ENCODE measurements at regions not wholly inside any gene's neighbourhood (a gene's known extent, or its start where the extent isn't known, plus 50 kb on each side); places are given as distances from the start of the nearest gene placed in this dataset.

DNA sequence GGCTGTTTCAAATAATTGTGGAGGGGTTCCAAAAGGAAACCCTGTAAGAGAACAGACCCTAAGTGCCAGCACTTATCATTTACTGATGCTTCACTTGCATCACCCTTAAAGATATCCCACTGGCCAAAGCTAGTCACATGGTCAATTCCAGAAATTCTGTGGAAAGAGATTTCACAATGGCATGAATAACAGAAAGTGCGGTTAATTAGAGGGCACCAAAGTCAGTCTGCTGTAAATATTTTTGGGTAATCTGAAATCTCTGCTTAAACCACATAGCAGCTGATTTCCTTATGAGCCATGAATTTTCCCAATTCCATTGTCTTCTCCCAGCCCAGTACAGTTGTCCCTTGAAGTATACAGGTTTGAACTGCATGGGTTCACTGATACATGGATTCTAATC is 346.1 kb downstream of the SI start:
- Histone ChIP-seq H3K36me3 (ENCODE audit: control insufficient read depth in 2 of 2, extremely low read depth in 1 of 2, insufficient read depth in 2 of 2, low read length in 2 of 2) (no peaks in the 10 kb centered on the region), H3K27ac (ENCODE audit: insufficient read depth, low read depth, low read length) (no peak overlapping the region), H3K4me3 (replicated peaks in 1 of 3; ENCODE audit: insufficient read depth in 1 of 3, low read depth in 1 of 3, low read length in 3 of 3) (no peak overlapping the region), H3K79me2 (ENCODE audit: control insufficient read depth, insufficient read depth, low read length) (no peaks in the 10 kb centered on the region), H4K20me1 (replicated peaks; ENCODE audit: control insufficient read depth, extremely low read depth, insufficient read depth, low read length) (no peaks in the 10 kb centered on the region), H3K9me1 (replicated peaks; ENCODE audit: control insufficient read depth, extremely low read depth, insufficient read depth, low read length) (no peaks in the 10 kb centered on the region), H2AFZ (ENCODE audit: low read depth, low read length) (no peak overlapping the region), H3K4me2 (ENCODE audit: insufficient read depth, low read length) (no peak overlapping the region), H3K9me3 (replicated peaks; ENCODE audit: control insufficient read depth, insufficient read depth, low read length) (no peaks in the 10 kb centered on the region), H3K4me1 (ENCODE audit: control insufficient read depth, extremely low read depth, insufficient read depth, low read length) (no peaks in the 10 kb centered on the region), H3K9ac (replicated peaks; ENCODE audit: extremely low read depth, insufficient read depth, low read length) (no peak overlapping the region), H3K27me3 (ENCODE audit: control insufficient read depth in 2 of 2, insufficient read depth in 2 of 2, low read length in 2 of 2) (no peaks in the 10 kb centered on the region)
- DNase-seq (ENCODE audit: low read depth, low spot score) (no peak), FAIRE-seq (no peak)
- intact Hi-C loops (cut with micrococcal nuclease) (no loop called here), dilution Hi-C loops (cut with MboI; ENCODE audit: extremely low pct_ligation_motif_present, low sequenced_read_pairs) (no loop called here)
- POLR2A ChIA-PET, result no interaction called here
- CTCF ChIA-PET, result no interaction called here
- BruUV-seq (replicated peaks), result no TSS peak
- TF ChIP-seq FOS (IDR thresholded peaks at IDR 0.05; ENCODE audit: borderline replicate concordance, insufficient read depth, low read length) (no peak), EZH2 (IDR thresholded peaks at IDR 0.05; ENCODE audit: borderline replicate concordance, low read depth, low read length, severe bottlenecking) (no peak), MYC (IDR thresholded peaks at IDR 0.05; ENCODE audit: low read depth, low read length) (no peak), POLR2AphosphoS5 (IDR thresholded peaks at IDR 0.05; ENCODE audit: insufficient read depth, low read depth, low read length) (no peak), POLR2A (IDR thresholded peaks at IDR 0.05; ENCODE audit: low read depth, low read length) (no peak), JUN (IDR thresholded peaks at IDR 0.05; ENCODE audit: borderline replicate concordance, insufficient read depth, insufficient read length, low read depth) (no peak), GATA2 (IDR thresholded peaks at IDR 0.05; ENCODE audit: insufficient read depth, insufficient read length, low read depth, low read length) (no peak)
- TF ChIP-seq, protein P1, sequence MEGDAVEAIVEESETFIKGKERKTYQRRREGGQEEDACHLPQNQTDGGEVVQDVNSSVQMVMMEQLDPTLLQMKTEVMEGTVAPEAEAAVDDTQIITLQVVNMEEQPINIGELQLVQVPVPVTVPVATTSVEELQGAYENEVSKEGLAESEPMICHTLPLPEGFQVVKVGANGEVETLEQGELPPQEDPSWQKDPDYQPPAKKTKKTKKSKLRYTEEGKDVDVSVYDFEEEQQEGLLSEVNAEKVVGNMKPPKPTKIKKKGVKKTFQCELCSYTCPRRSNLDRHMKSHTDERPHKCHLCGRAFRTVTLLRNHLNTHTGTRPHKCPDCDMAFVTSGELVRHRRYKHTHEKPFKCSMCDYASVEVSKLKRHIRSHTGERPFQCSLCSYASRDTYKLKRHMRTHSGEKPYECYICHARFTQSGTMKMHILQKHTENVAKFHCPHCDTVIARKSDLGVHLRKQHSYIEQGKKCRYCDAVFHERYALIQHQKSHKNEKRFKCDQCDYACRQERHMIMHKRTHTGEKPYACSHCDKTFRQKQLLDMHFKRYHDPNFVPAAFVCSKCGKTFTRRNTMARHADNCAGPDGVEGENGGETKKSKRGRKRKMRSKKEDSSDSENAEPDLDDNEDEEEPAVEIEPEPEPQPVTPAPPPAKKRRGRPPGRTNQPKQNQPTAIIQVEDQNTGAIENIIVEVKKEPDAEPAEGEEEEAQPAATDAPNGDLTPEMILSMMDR (IDR thresholded peaks at IDR 0.05; ENCODE audit: extremely low read depth in 1 of 2, insufficient read depth in 1 of 2, low read depth in 1 of 2, low read length in 2 of 2), result no peak
- TF ChIP-seq, protein P2, sequence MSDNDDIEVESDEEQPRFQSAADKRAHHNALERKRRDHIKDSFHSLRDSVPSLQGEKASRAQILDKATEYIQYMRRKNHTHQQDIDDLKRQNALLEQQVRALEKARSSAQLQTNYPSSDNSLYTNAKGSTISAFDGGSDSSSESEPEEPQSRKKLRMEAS (IDR thresholded peaks at IDR 0.05; ENCODE audit: insufficient read depth, insufficient read length), result no peak

All from endothelial cell of umbilical vein (primary cell).